Dermis blood vessel endothelial cell (primary cell): ENCODE measurements at regions not wholly inside any gene's neighbourhood (a gene's known extent, or its start where the extent isn't known, plus 50 kb on each side); places are given as distances from the start of the nearest gene placed in this dataset.
"Not testable (repeated sequence)": the region's sequence is repeated elsewhere in the genome, so short reads cannot be mapped to it uniquely, and the experiment has no call there.

ENCODE experiments used
- DNase-seq: peaks from one replicate; pipeline ENCODE4 v3.0.0; 2010

- DNase-seq: no peak
Measured at GRCh38 chrX:127439676-127440075, 612.5 kb downstream of the ACTRT1 start.

GRCh38 chrX:127405946-127406345 is 586.4 kb downstream of the PRR32 start:
- DNase-seq: no peak

- no peak for DNase-seq
Measured at GRCh38 chrX:127404161-127404560, 584.6 kb downstream of the PRR32 start.

GRCh38 chrX:127400231-127400630 is 580.7 kb downstream of the PRR32 start:
- not testable (repeated sequence) for DNase-seq

GRCh38 chrX:127390316-127390715 is 570.8 kb downstream of the PRR32 start:
- DNase-seq: no peak

- DNase-seq: no peak
Measured at GRCh38 chrX:127389900-127390299, 570.4 kb downstream of the PRR32 start.
